Right renal cortex interstitium (tissue), 3 donors: ENCODE measurements at regions not wholly inside any gene's neighbourhood (a gene's known extent, or its start where the extent isn't known, plus 50 kb on each side); places are given as distances from the start of the nearest gene placed in this dataset.
"Not testable (repeated sequence)": the region's sequence is repeated elsewhere in the genome, so short reads cannot be mapped to it uniquely, and the experiment has no call there.

ENCODE experiments used
- DNase-seq, 3 donors: peaks; one replicate each; pipeline ENCODE4 v3.0.0-alpha.2; 2013; ENCODE audit warnings: low read depth in 3 of 3, low spot score in 2 of 3

- DNase-seq: no peak
Observed at GRCh38 chr13:94906605-94907004, 194.3 kb upstream of the SOX21 start.

DNA sequence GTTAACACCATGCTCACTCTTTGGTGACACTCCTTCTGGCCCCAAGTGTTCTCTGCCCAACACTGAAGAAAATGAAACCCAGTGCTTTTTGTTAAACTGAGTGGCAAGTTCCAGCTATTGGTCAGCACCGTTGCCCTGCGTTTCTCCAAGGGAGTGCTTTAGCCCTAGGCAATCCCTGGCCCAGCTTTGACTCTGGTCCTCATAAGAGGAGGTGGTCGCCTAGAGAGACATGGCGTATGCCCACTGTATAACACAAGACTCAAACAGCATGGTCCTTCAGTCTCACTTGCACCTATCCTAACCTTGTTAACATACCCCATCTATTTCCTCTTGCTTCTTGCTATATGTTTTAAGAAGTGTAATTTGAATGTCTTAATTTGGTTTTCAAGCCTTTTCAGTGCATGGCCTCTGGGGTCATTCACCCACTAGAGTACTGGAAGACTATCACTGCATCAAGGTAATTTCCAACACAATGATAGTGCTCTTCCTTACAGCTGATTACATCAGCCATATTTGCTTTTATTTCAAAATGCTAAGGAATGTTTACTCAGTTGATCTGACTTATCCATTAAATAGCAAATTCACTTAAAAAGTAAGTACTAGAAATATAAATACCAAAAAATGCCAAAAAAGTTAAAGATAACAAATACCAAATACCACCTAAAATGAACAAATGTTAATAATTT is 190.5 kb upstream of the SOX21 start:
- DNase-seq: no peak

GRCh38 chr13:94901070-94901469 is 188.7 kb upstream of the SOX21 start:
- no peak for DNase-seq

- no peak for DNase-seq
Observed at GRCh38 chr13:94896719-94897317, 184.5 kb upstream of the SOX21 start.

DNA sequence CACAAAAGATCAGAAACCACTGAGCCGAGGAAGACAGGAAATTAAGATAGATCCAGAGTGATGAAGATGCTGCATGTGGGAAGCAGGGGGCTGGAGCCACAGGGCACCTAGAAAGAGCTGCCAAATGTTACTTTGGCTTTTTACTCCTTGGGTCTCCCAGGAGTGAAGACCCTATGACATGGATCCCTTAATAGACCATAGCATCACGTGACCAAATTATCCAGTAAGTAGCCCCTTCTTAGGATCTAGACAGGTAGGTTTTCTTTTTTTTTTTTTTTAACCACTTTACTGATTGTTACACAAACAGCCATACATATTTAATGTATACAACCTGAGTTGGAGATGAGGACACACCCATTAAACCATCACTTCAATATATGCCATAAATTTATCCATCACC is 183.9 kb upstream of the SOX21 start:
- no peak for DNase-seq

DNA sequence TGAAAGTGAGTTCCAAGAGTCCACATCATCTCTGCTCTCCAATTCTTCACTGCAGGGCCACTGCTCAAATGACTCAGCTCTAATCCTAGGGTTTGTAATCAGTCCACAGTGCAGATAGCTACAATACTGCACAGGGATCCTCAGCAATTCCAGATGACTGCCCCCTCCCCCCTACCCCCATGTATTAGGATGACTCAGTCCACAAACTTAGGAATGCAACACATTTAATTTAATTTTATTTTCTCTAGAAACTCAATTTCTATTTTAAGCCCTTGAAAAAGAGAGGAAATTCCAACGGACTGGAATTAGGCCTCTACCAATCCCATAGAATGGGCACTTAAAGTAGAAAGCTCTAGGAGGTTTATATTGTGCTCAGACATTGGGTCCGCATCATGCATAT is 173.8 kb upstream of the SOX21 start:
- no peak for DNase-seq

- DNase-seq: no peak
Observed at GRCh38 chr13:94880463-94880862, 168.1 kb upstream of the SOX21 start.

DNA sequence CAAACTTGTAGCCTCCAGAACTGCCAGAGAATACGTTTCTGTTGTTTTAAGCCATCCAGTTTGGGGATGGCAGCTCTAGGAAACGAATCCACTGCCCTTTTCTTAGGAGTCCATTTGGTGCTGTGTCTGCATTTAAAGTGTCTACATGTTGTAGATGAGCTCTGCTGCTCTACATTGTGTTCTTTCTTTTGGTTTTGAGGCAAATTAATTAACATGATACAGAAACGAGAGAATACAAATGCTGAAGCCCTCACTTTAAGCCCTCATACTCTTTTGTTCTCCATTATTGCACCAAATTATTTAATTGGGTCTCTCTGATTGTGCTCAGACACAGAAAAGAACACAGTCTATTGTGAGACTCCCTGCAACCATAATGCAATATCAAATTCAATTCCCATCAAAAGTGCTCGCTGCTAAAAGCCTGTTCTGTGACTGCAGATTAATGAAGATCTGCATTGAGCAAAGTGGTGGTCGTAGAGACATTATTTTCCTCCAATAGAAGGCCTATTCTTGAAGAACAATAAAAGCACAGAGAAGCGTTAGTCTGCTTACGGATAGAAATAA is 166.3 kb upstream of the SOX21 start:
- no peak for DNase-seq

- DNase-seq: no peak
Observed at GRCh38 chr13:94864474-94864873, 152.1 kb upstream of the SOX21 start.

GRCh38 chr13:94860981-94861407 is 148.6 kb upstream of the SOX21 start:
- no peak for DNase-seq

- DNase-seq: no peak
Observed at GRCh38 chr13:94859811-94860210, 147.5 kb upstream of the SOX21 start.

DNA sequence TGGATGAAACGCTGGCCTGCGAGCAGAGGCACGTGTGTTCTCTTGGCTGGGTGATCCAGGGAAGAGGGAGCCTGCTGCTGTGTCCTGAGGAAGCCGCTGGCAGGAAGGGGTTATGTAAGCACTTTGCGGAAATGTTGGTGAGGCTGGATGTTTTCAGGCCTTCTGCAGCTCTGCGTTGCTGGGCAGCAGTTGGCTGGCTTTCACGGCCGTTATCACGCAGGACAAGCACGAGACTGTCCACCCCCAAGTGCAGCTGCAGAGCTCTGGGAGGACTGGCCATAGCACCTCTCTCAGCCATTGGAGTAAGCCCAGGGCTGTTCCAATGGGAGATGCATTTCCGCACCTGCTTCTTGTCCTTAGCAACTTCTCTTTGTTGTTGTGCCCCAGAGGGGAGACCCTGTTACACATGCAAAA is 146.9 kb upstream of the SOX21 start:
- no peak for DNase-seq

- DNase-seq: no peak
Observed at GRCh38 chr13:94858856-94859255, 146.5 kb upstream of the SOX21 start.

GRCh38 chr13:94854688-94855087 is 142.3 kb upstream of the SOX21 start:
- no peak for DNase-seq

- no peak for DNase-seq
Observed at GRCh38 chr13:94851576-94851975, 139.2 kb upstream of the SOX21 start.

GRCh38 chr13:94849254-94849653 is 136.9 kb upstream of the SOX21 start:
- no peak for DNase-seq

DNA sequence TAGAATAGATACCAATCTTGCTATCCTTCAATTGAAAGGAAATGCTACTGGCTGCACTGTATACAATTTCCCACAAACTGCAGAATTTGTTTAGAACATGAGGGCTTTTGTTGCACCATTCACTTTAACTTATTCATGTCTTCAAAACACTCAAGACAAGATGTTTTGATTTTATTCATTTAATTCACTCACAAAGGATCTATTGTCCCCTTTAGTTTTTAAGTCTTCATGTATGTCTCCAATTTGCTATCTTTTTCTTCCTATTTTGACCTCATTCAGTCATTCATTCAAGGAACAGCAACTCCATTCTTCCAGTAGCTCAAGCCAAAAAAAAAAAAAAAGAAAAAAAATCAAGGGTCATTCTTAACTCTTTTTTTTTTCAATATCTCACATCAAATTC is 130.6 kb upstream of the SOX21 start:
- no peak for DNase-seq

GRCh38 chr13:94837056-94837455 is 124.7 kb upstream of the SOX21 start:
- DNase-seq: not testable (repeated sequence)

DNA sequence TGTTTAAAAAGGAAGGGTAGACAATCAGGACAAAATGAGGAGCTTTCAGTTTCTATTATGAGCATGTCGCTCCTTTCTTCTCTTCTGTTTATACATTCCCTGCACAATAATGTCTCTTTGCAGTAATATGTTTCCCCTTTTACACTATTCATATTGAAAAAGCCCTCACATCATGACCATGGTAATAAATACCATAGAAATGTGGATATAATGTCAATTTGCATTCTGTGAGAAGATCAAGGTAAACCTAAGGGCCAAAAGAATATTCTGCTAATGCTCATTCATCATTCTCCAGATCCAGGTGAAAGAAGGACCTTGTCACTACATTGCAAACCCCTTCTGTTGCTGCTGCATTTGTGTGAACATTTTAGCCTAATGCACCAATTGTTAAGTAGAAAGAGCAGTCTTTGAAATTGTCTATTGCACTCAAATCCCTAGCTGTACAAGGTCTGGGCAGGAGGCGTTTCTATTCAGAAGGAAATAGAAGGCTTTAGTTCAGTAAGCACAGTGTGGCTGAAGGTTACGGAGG is 117.6 kb upstream of the SOX21 start:
- no peak for DNase-seq

- DNase-seq: no peak
Observed at GRCh38 chr13:94829185-94829836, 117.0 kb upstream of the SOX21 start.

DNA sequence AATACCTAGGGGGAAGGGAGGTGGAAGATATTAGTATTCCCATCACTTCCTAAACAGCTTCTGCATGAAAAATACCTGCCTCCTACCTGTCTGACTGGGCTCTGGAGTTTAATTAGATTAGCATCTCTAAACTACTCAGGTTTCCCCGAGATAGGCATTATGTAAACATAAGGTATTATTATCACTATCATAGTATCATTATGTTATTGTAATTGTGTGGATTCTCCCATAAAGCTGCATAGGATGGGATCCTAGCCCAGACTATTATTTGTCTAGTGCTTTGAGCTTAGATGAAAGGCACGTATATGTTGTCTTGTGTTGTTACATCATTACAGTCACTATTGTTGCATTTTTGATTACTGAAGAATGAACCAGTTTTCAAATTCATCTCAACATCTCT is 115.2 kb upstream of the SOX21 start:
- DNase-seq: no peak

- DNase-seq: peak; percentile 13 to 24 (median 18)
Observed at GRCh38 chr13:94825507-94825906, 113.2 kb upstream of the SOX21 start.
